HG03060 (cell line): ENCODE measurements at regions not wholly inside any gene's neighbourhood (a gene's known extent, or its start where the extent isn't known, plus 50 kb on each side); places are given as distances from the start of the nearest gene placed in this dataset.

Experiments
- ATAC-seq: cut with Tn5 transposase; IDR thresholded peaks from one replicate; pipeline ENCODE4 v1.9.1; 2021; ENCODE audit warnings: low read depth, moderate number of reproducible peaks; ENCODE audit not compliant: unreplicated experiment

- ATAC-seq, result no peak
These were observed 53.9 kb downstream of the FOXL1 start for GRCh38 chr16:86632206-86632605.

- ATAC-seq, result no peak
These were observed 54.6 kb downstream of the FOXL1 start for GRCh38 chr16:86632944-86633343.

- ATAC-seq, result no peak
These were observed 55.9 kb downstream of the FOXL1 start for GRCh38 chr16:86634292-86634691.

- no peak for ATAC-seq
These were observed 57.0 kb downstream of the FOXL1 start for GRCh38 chr16:86635176-86635876.

GRCh38 chr16:86635926-86636325 is 57.6 kb downstream of the FOXL1 start:
- ATAC-seq, result no peak

- no peak for ATAC-seq
These were observed 59.4 kb downstream of the FOXL1 start for GRCh38 chr16:86637744-86638143.

- no peak for ATAC-seq
These were observed 60.3 kb downstream of the FOXL1 start for GRCh38 chr16:86638642-86639041.

GRCh38 chr16:86639354-86639753 is 61.0 kb downstream of the FOXL1 start:
- ATAC-seq, result no peak

- ATAC-seq, result no peak
These were observed 62.0 kb downstream of the FOXL1 start for GRCh38 chr16:86640265-86640843.

- no peak for ATAC-seq
These were observed 63.7 kb downstream of the FOXL1 start for GRCh38 chr16:86642087-86642486.

GRCh38 chr16:86643671-86644070 is 65.3 kb downstream of the FOXL1 start:
- ATAC-seq, result no peak

GRCh38 chr16:86647561-86647960 is 69.2 kb downstream of the FOXL1 start:
- ATAC-seq, result no peak

GRCh38 chr16:86649875-86650274 is 71.5 kb downstream of the FOXL1 start:
- ATAC-seq, result no peak

- ATAC-seq, result no peak
These were observed 72.8 kb downstream of the FOXL1 start for GRCh38 chr16:86651013-86651627.

- no peak for ATAC-seq
These were observed 73.5 kb downstream of the FOXL1 start for GRCh38 chr16:86651823-86652222.

GRCh38 chr16:86653285-86654006 is 75.1 kb downstream of the FOXL1 start:
- ATAC-seq, result no peak

- no peak for ATAC-seq
These were observed 79.6 kb downstream of the FOXL1 start for GRCh38 chr16:86657972-86658371.

GRCh38 chr16:86660623-86661022 is 82.3 kb downstream of the FOXL1 start:
- no peak for ATAC-seq

GRCh38 chr16:86661706-86662105 is 83.4 kb downstream of the FOXL1 start:
- ATAC-seq, result no peak

GRCh38 chr16:86662195-86662594 is 83.8 kb downstream of the FOXL1 start:
- ATAC-seq, result no peak

GRCh38 chr16:86662740-86663139 is 84.4 kb downstream of the FOXL1 start:
- no peak for ATAC-seq
